ENCODE measurements at regions not wholly inside any gene's neighbourhood (a gene's known extent, or its start where the extent isn't known, plus 50 kb on each side); places are given as distances from the start of the nearest gene placed in this dataset.

GRCh38 chr10:108685863-108686531 lies 1237.3 kb downstream of the XPNPEP1 start:
- TF ChIP-seq CTCF (IDR thresholded peaks at IDR 0.05; ENCODE audit: insufficient read depth, low read length, poor library complexity, severe bottlenecking) (no peak), EZH2phosphoT487 (conservative IDR thresholded peaks at IDR 0.05; ENCODE audit: low read length) (no peak)
- Histone ChIP-seq H3K4me2 (ENCODE audit: low read depth, low read length, poor library complexity, severe bottlenecking) (no peak overlapping the region), H3K9ac (ENCODE audit: low read length) (no peak overlapping the region), H3K9me2 (replicated peaks; ENCODE audit: insufficient read depth, low read length) (no peaks in the 10 kb centered on the region), H3K4me3 (ENCODE audit: insufficient read depth, low read length, poor library complexity, severe bottlenecking) (no peak overlapping the region), H3K79me2 (ENCODE audit: insufficient read depth, low read length) (no peaks in the 10 kb centered on the region), H4K20me1 (ENCODE audit: low read depth, low read length) (no peaks in the 10 kb centered on the region), H3K36me3 (ENCODE audit: low read length) (no peaks in the 10 kb centered on the region), H3F3A (ENCODE audit: insufficient read depth) (no peaks in the 10 kb centered on the region), H3K27ac (ENCODE audit: low read depth, low read length) (no peak overlapping the region), H3K27me3 (ENCODE audit: low read length) (no peaks in the 10 kb centered on the region), H2AFZ (ENCODE audit: low read depth, low read length, severe bottlenecking) (no peak overlapping the region), H3K9me3 (ENCODE audit: insufficient read depth, low read length) (no peaks in the 10 kb centered on the region)

- Histone ChIP-seq H3K9me2 (replicated peaks; ENCODE audit: insufficient read depth, low read length) (no peaks in the 10 kb centered on the region), H3K27ac (ENCODE audit: low read depth, low read length) (no peak overlapping the region), H2AFZ (ENCODE audit: low read depth, low read length, severe bottlenecking) (no peak overlapping the region), H3K36me3 (ENCODE audit: low read length) (no peaks in the 10 kb centered on the region), H3K79me2 (ENCODE audit: insufficient read depth, low read length) (no peaks in the 10 kb centered on the region), H3K4me2 (ENCODE audit: low read depth, low read length, poor library complexity, severe bottlenecking) (no peak overlapping the region), H3F3A (ENCODE audit: insufficient read depth) (no peaks in the 10 kb centered on the region), H3K27me3 (ENCODE audit: low read length) (no peaks in the 10 kb centered on the region), H3K9ac (ENCODE audit: low read length) (no peak overlapping the region), H4K20me1 (ENCODE audit: low read depth, low read length) (no peaks in the 10 kb centered on the region), H3K4me3 (ENCODE audit: insufficient read depth, low read length, poor library complexity, severe bottlenecking) (no peak overlapping the region), H3K9me3 (ENCODE audit: insufficient read depth, low read length) (no peaks in the 10 kb centered on the region)
- no peak for TF ChIP-seq EZH2phosphoT487 (conservative IDR thresholded peaks at IDR 0.05; ENCODE audit: low read length)
- no peak for TF ChIP-seq CTCF (IDR thresholded peaks at IDR 0.05; ENCODE audit: insufficient read depth, low read length, poor library complexity, severe bottlenecking)
Observed at GRCh38 chr10:108684431-108684830, 1238.9 kb downstream of the XPNPEP1 start.

GRCh38 chr10:108673741-108674140 lies 1249.6 kb downstream of the XPNPEP1 start:
- Histone ChIP-seq H2AFZ (ENCODE audit: low read depth, low read length, severe bottlenecking) (no peak overlapping the region), H3K27me3 (ENCODE audit: low read length) (no peaks in the 10 kb centered on the region), H3K9ac (ENCODE audit: low read length) (no peak overlapping the region), H3K9me2 (replicated peaks; ENCODE audit: insufficient read depth, low read length) (no peaks in the 10 kb centered on the region), H3K27ac (ENCODE audit: low read depth, low read length) (no peak overlapping the region), H3K4me3 (ENCODE audit: insufficient read depth, low read length, poor library complexity, severe bottlenecking) (no peak overlapping the region), H3K4me2 (ENCODE audit: low read depth, low read length, poor library complexity, severe bottlenecking) (no peak overlapping the region), H3K79me2 (ENCODE audit: insufficient read depth, low read length) (no peaks in the 10 kb centered on the region), H3K9me3 (ENCODE audit: insufficient read depth, low read length) (no peaks in the 10 kb centered on the region), H4K20me1 (ENCODE audit: low read depth, low read length) (no peaks in the 10 kb centered on the region), H3F3A (ENCODE audit: insufficient read depth) (no peaks in the 10 kb centered on the region), H3K36me3 (ENCODE audit: low read length) (no peaks in the 10 kb centered on the region)
- TF ChIP-seq CTCF (IDR thresholded peaks at IDR 0.05; ENCODE audit: insufficient read depth, low read length, poor library complexity, severe bottlenecking), result no peak
- TF ChIP-seq EZH2phosphoT487 (conservative IDR thresholded peaks at IDR 0.05; ENCODE audit: low read length), result no peak
